H9 (cell line): ENCODE measurements at regions not wholly inside any gene's neighbourhood (a gene's known extent, or its start where the extent isn't known, plus 50 kb on each side); places are given as distances from the start of the nearest gene placed in this dataset.

ENCODE experiments used
- DNase-seq: peaks from one replicate; pipeline ENCODE4 v3.0.0-alpha.2; 2017
- H2AFZ ChIP-seq: one replicate; pipeline ENCODE4 v1.6.1; 2013; ENCODE audit warnings: mild to moderate bottlenecking, low read length, control low read depth, moderate library complexity
- H2AK5ac ChIP-seq: 2 replicates; pipeline ENCODE4 v1.6.1; 2013; ENCODE audit warnings: low read length, control low read depth, mixed read lengths; ENCODE audit not compliant: insufficient read length
- H2BK120ac ChIP-seq: one replicate; pipeline ENCODE4 v1.6.1; 2013; ENCODE audit warnings: low read depth, mild to moderate bottlenecking, low read length, control low read depth, inconsistent platforms; ENCODE audit not compliant: poor library complexity, severe bottlenecking
- H2BK12ac ChIP-seq: 2 replicates; pipeline ENCODE4 v1.6.1; 2013; ENCODE audit warnings: low read length, control low read depth, mixed read lengths, low read depth; ENCODE audit not compliant: insufficient read length
- H2BK15ac ChIP-seq: 2 replicates; pipeline ENCODE4 v1.6.1; 2013; ENCODE audit warnings: low read depth, low read length, control low read depth
- H2BK20ac ChIP-seq: one replicate; pipeline ENCODE4 v1.6.1; 2013; ENCODE audit warnings: low read depth, mild to moderate bottlenecking, low read length, control low read depth, inconsistent platforms; ENCODE audit not compliant: poor library complexity, severe bottlenecking
- H2BK5ac ChIP-seq: 2 replicates; pipeline ENCODE4 v1.6.1; 2013; ENCODE audit warnings: low read length, control low read depth, mixed read lengths; ENCODE audit not compliant: insufficient read length
- H3K14ac ChIP-seq: 2 replicates; pipeline ENCODE4 v1.6.1; 2013; ENCODE audit warnings: low read length, control low read depth; ENCODE audit not compliant: insufficient read depth
- H3K18ac ChIP-seq: 2 replicates; pipeline ENCODE4 v1.6.1; 2013; ENCODE audit warnings: low read depth, mild to moderate bottlenecking, mixed read lengths, low read length, control low read depth; ENCODE audit not compliant: insufficient read length
- H3K23ac ChIP-seq: 2 replicates; pipeline ENCODE4 v1.6.1; 2013; ENCODE audit warnings: low read length, control low read depth, mixed read lengths, low read depth; ENCODE audit not compliant: insufficient read length
- H3K23me2 ChIP-seq: 2 replicates; pipeline ENCODE4 v1.6.1; 2013; ENCODE audit warnings: low read depth, mild to moderate bottlenecking, mixed read lengths, low read length, control low read depth; ENCODE audit not compliant: insufficient read length, poor library complexity, severe bottlenecking
- H3K27ac ChIP-seq: 2 replicates; pipeline ENCODE4 v1.5.1; 2013; ENCODE audit warnings: low read length, control low read depth, mixed read lengths, low read depth; ENCODE audit not compliant: insufficient read length
- H3K27me3 ChIP-seq: 2 replicates; pipeline ENCODE4 v1.6.1; 2013; ENCODE audit warnings: low read length, control low read depth, inconsistent platforms; ENCODE audit not compliant: insufficient read depth
- H3K4ac ChIP-seq: 2 replicates; pipeline ENCODE4 v1.6.1; 2013; ENCODE audit warnings: low read depth, mild to moderate bottlenecking, control low read depth, inconsistent platforms, low read length, moderate library complexity
- H3K4me1 ChIP-seq: 2 replicates; pipeline ENCODE4 v1.6.1; 2013; ENCODE audit warnings: low read length, control low read depth, inconsistent platforms; ENCODE audit not compliant: insufficient read depth
- H3K4me2 ChIP-seq: 2 replicates; pipeline ENCODE4 v1.6.1; 2013; ENCODE audit warnings: low read length, control low read depth, mixed read lengths; ENCODE audit not compliant: insufficient read length, insufficient read depth
- H3K56ac ChIP-seq: 2 replicates; pipeline ENCODE4 v1.6.1; 2013; ENCODE audit warnings: low read depth, mild to moderate bottlenecking, mixed read lengths, low read length, control low read depth; ENCODE audit not compliant: insufficient read length
- H3K79me1 ChIP-seq: 2 replicates; pipeline ENCODE4 v1.6.1; 2013; ENCODE audit warnings: low read depth, mild to moderate bottlenecking, moderate library complexity, low read length, control low read depth, inconsistent platforms; ENCODE audit not compliant: insufficient read depth, poor library complexity, severe bottlenecking
- H3K79me2 ChIP-seq: 2 replicates; pipeline ENCODE4 v1.6.1; 2013; ENCODE audit warnings: low read length, control low read depth, inconsistent platforms; ENCODE audit not compliant: insufficient read depth
- H3K9ac ChIP-seq: 2 replicates; pipeline ENCODE4 v1.6.1; 2013; ENCODE audit warnings: low read length, control low read depth, mixed read lengths; ENCODE audit not compliant: insufficient read length; ENCODE audit errors: extremely low read depth
- H3K9me3 ChIP-seq: one replicate; pipeline ENCODE4 v1.6.1; 2013; ENCODE audit warnings: low read depth, low read length, inconsistent platforms; ENCODE audit not compliant: control insufficient read depth
- H3T11ph ChIP-seq: one replicate; pipeline ENCODE4 v1.6.1; 2013; ENCODE audit warnings: mild to moderate bottlenecking, low read length, control low read depth, inconsistent platforms
- H4K20me1 ChIP-seq: one replicate; pipeline ENCODE4 v1.6.1; 2013; ENCODE audit not compliant: control insufficient read depth, insufficient read length, insufficient read depth
- H4K5ac ChIP-seq: 2 replicates; pipeline ENCODE4 v1.6.1; 2013; ENCODE audit warnings: low read depth, mild to moderate bottlenecking, mixed read lengths, low read length, control low read depth; ENCODE audit not compliant: insufficient read length
- H4K8ac ChIP-seq: replicated peaks from 2 replicates; pipeline ENCODE4 v1.6.1; 2013; ENCODE audit warnings: low read length, control low read depth, mixed read lengths, low read depth; ENCODE audit not compliant: insufficient read length
- H4K91ac ChIP-seq: 2 replicates; pipeline ENCODE4 v1.6.1; 2013; ENCODE audit warnings: low read depth, mild to moderate bottlenecking, moderate library complexity, mixed read lengths, low read length, control low read depth; ENCODE audit not compliant: insufficient read length
- H3K27ac Mint-ChIP-seq, 3 experiments: 2 replicates in 2 of 3; 3 replicates in 1 of 3; pipeline ENCODE4 v1.8.0; 2020 to 2021; ENCODE audit warnings: mixed read lengths in 3 of 3, mild to moderate bottlenecking in 1 of 3, moderate library complexity in 1 of 3
- H3K27me3 Mint-ChIP-seq: 2 replicates; pipeline ENCODE4 v1.8.0; 2021; ENCODE audit warnings: low read depth, mild to moderate bottlenecking, moderate library complexity, mixed read lengths
- H3K36me3 Mint-ChIP-seq, 3 experiments: 2 replicates in 2 of 3; 3 replicates in 1 of 3; pipeline ENCODE4 v1.8.0; 2020 to 2021; ENCODE audit warnings: low read depth in 3 of 3, mixed read lengths in 3 of 3; ENCODE audit not compliant: insufficient read depth in 1 of 3
- H3K4me1 Mint-ChIP-seq, 2 experiments: 2 replicates each; pipeline ENCODE4 v1.8.0; 2020; ENCODE audit warnings: mixed read lengths in 2 of 2
- H3K4me3 Mint-ChIP-seq, 2 experiments: 2 replicates in 1 of 2; 3 replicates in 1 of 2; pipeline ENCODE4 v1.8.0; 2020 to 2021; ENCODE audit warnings: mild to moderate bottlenecking in 2 of 2, mixed read lengths in 2 of 2, moderate library complexity in 1 of 2
- H3K9me3 Mint-ChIP-seq, 2 experiments: 2 replicates in 1 of 2; 3 replicates in 1 of 2; pipeline ENCODE4 v1.8.0; 2020; ENCODE audit warnings: mild to moderate bottlenecking in 2 of 2, mixed read lengths in 2 of 2, moderate library complexity in 1 of 2
- CTCF ChIP-seq: fragments of 200-600 bp; sonication (generic); conservative IDR thresholded peaks from 3 replicates; pipeline ENCODE4 v1.8.0; 2021; ENCODE audit warnings: antibody characterized with exemption, mild to moderate bottlenecking
- WGBS: extraction: QIAGEN DNeasy Blood & Tissue Kit; methylation state at CpG from one replicate; pipeline ENCODE4 v1.1.7; 2013; ENCODE audit warnings: missing lambda C conversion rate, low lambda C conversion rate, mixed read lengths; ENCODE audit not compliant: insufficient read length; ENCODE audit errors: extremely low coverage; 5-methylcytosine and 5-hydroxymethylcytosine counted together

GRCh38 chr10:9510626-9511025 lies 1456.1 kb downstream of the GATA3 start:
- no peak overlapping the region for H4K5ac ChIP-seq
- Mint-ChIP-seq H3K9me3 (peaks cover 0 to 5% of the 10 kb centered on the region in 2 experiments; a peak in 4 of 5 replicates), H3K27ac (peak overlapping the region; percentile 93 to 97 (median 97)), H3K36me3 (peaks cover 0 to 2% (median 0%) of the 10 kb centered on the region in 3 experiments; a peak in 2 of 7 replicates), H3K4me3 (peak overlapping the region in 1 of 2 experiments; percentile 14; a peak in 2 of 5 replicates), H3K4me1 (peaks cover 28 to 37% of the 10 kb centered on the region in 2 experiments), H3K27me3 (no peaks in the 10 kb centered on the region)
- no peak overlapping the region for H4K91ac ChIP-seq
- H3K79me2 ChIP-seq = no peaks in the 10 kb centered on the region
- H2BK15ac ChIP-seq = no peak overlapping the region
- no peaks in the 10 kb centered on the region for H3K27me3 ChIP-seq
- no CpG with 5 or more reads among the region's 3 CpGs for WGBS
- H2BK120ac ChIP-seq = no peak overlapping the region
- peak overlapping the region; percentile 59 for H3K18ac ChIP-seq
- peak overlapping the region; percentile 32; the same call in 1 of the 2 replicates for H3K14ac ChIP-seq
- no peaks in the 10 kb centered on the region for H4K20me1 ChIP-seq
- TF ChIP-seq CTCF = no peak
- peak overlapping the region; percentile 31 for H3K4me2 ChIP-seq
- H3K4me1 ChIP-seq = peaks cover 7% of the 10 kb centered on the region; the same call in 1 of the 2 replicates
- no peak overlapping the region for H2AFZ ChIP-seq
- no peak overlapping the region for H4K8ac ChIP-seq
- H2AK5ac ChIP-seq = no peak overlapping the region
- H3K9ac ChIP-seq = no peak overlapping the region
- no peak overlapping the region for H3K23ac ChIP-seq
- H2BK5ac ChIP-seq = no peak overlapping the region
- H3K27ac ChIP-seq = peak overlapping the region; percentile 85
- H3T11ph ChIP-seq = no peak overlapping the region
- no peak overlapping the region for H2BK12ac ChIP-seq
- no peaks in the 10 kb centered on the region for H3K9me3 ChIP-seq
- no peaks in the 10 kb centered on the region for H3K79me1 ChIP-seq
- peak; percentile 67 for DNase-seq
- H3K4ac ChIP-seq = no peak overlapping the region
- no peak overlapping the region for H2BK20ac ChIP-seq
- no peak overlapping the region for H3K56ac ChIP-seq
- H3K23me2 ChIP-seq = no peaks in the 10 kb centered on the region
